ENCODE measurements at regions not wholly inside any gene's neighbourhood (a gene's known extent, or its start where the extent isn't known, plus 50 kb on each side); places are given as distances from the start of the nearest gene placed in this dataset.

- no peaks in the 10 kb centered on the region for H3K4me1 ChIP-seq
- H3K4me3 ChIP-seq (ENCODE audit: low read depth, low read length), result no peak overlapping the region
- intact Hi-C loops (cut with micrococcal nuclease; ENCODE audit: unreplicated experiment), result no loop called here
- Mint-ChIP-seq H3K9me3 (ENCODE audit: unreplicated experiment) (no peaks in the 10 kb centered on the region), H3K4me1 (ENCODE audit: low read depth, unreplicated experiment) (no peaks in the 10 kb centered on the region), H3K27ac (ENCODE audit: unreplicated experiment) (no peak overlapping the region), H3K27me3 (ENCODE audit: insufficient read depth, unreplicated experiment) (peaks cover 5% of the 10 kb centered on the region), H3K36me3 (ENCODE audit: insufficient read depth, unreplicated experiment) (no peaks in the 10 kb centered on the region), H3K4me3 (ENCODE audit: unreplicated experiment) (no peak overlapping the region)
- H3K36me3 ChIP-seq (ENCODE audit: control insufficient read depth, insufficient read depth, low read length), result no peaks in the 10 kb centered on the region
- ChIA-PET POLR2A (no interaction called here), CTCF (no interaction called here)
- DNase-seq, result no peak
- no peaks in the 10 kb centered on the region for H3K9me3 ChIP-seq
- no peaks in the 10 kb centered on the region for H3K27me3 ChIP-seq (replicated peaks; ENCODE audit: control insufficient read depth, insufficient read depth, low read length)
- no peak for TF ChIP-seq CTCF (IDR thresholded peaks at IDR 0.05; ENCODE audit: insufficient read depth in 1 of 2, low read depth in 1 of 2, low read length in 1 of 2, severe bottlenecking in 1 of 2, unreplicated experiment in 1 of 2)
- no TSS peak for BruUV-seq (replicated peaks)
These were observed 630.8 kb upstream of the KIF2B start for GRCh38 chr17:53191878-53192277.

- Histone ChIP-seq H3K4me3 (ENCODE audit: low read depth, low read length) (no peak overlapping the region), H3K9me3 (peaks cover 4% of the 10 kb centered on the region; the same call in 1 of the 2 replicates)
- CTCF ChIA-PET, result no interaction called here
These were observed 636.7 kb upstream of the KIF2B start for GRCh38 chr17:53186001-53186400.

GRCh38 chr17:53176629-53177028 is 646.1 kb upstream of the KIF2B start:
- DNase-seq, result no peak
- Mint-ChIP-seq H3K4me1 (ENCODE audit: low read depth, unreplicated experiment) (no peaks in the 10 kb centered on the region), H3K9me3 (ENCODE audit: unreplicated experiment) (peaks cover 17% of the 10 kb centered on the region), H3K36me3 (ENCODE audit: insufficient read depth, unreplicated experiment) (no peaks in the 10 kb centered on the region), H3K4me3 (ENCODE audit: unreplicated experiment) (no peak overlapping the region), H3K27me3 (ENCODE audit: insufficient read depth, unreplicated experiment) (peaks cover 11% of the 10 kb centered on the region), H3K27ac (ENCODE audit: unreplicated experiment) (no peak overlapping the region)
- Histone ChIP-seq H3K27me3 (replicated peaks; ENCODE audit: control insufficient read depth, insufficient read depth, low read length) (no peaks in the 10 kb centered on the region), H3K4me3 (ENCODE audit: low read depth, low read length) (no peak overlapping the region), H3K36me3 (ENCODE audit: control insufficient read depth, insufficient read depth, low read length) (no peaks in the 10 kb centered on the region), H3K4me1 (no peaks in the 10 kb centered on the region), H3K9me3 (peaks cover 8% of the 10 kb centered on the region)
- POLR2A ChIA-PET, result no interaction called here
- CTCF ChIA-PET, result no interaction called here
- intact Hi-C loops (cut with micrococcal nuclease; ENCODE audit: unreplicated experiment), result no loop called here
- no peak for TF ChIP-seq CTCF (IDR thresholded peaks at IDR 0.05; ENCODE audit: insufficient read depth in 1 of 2, low read depth in 1 of 2, low read length in 1 of 2, severe bottlenecking in 1 of 2, unreplicated experiment in 1 of 2)
- BruUV-seq (replicated peaks), result no TSS peak

More at GRCh38 chr17:53186001-53186400, 636.7 kb upstream of the KIF2B start:
- POLR2A ChIA-PET, result no interaction called here
- H3K4me1 ChIP-seq, result no peaks in the 10 kb centered on the region
- H3K27me3 ChIP-seq (replicated peaks; ENCODE audit: control insufficient read depth, insufficient read depth, low read length), result no peaks in the 10 kb centered on the region
- no peaks in the 10 kb centered on the region for H3K4me1 Mint-ChIP-seq (ENCODE audit: low read depth, unreplicated experiment)
- peak in 1 of 2 experiments; percentile 36 for TF ChIP-seq CTCF (IDR thresholded peaks at IDR 0.05; ENCODE audit: insufficient read depth in 1 of 2, low read depth in 1 of 2, low read length in 1 of 2, severe bottlenecking in 1 of 2, unreplicated experiment in 1 of 2)
- H3K27ac Mint-ChIP-seq (ENCODE audit: unreplicated experiment), result no peak overlapping the region
- BruUV-seq (replicated peaks), result no TSS peak
- H3K36me3 ChIP-seq (ENCODE audit: control insufficient read depth, insufficient read depth, low read length), result no peaks in the 10 kb centered on the region
- H3K36me3 Mint-ChIP-seq (ENCODE audit: insufficient read depth, unreplicated experiment), result no peaks in the 10 kb centered on the region
- peaks cover 13% of the 10 kb centered on the region for H3K9me3 Mint-ChIP-seq (ENCODE audit: unreplicated experiment)
- intact Hi-C loops (cut with micrococcal nuclease; ENCODE audit: unreplicated experiment), result loop anchor here (1.0 kb wide), 1 partner anchor 154 kb away; no protein-coding TSS in a partner anchor
- no peak overlapping the region for H3K4me3 Mint-ChIP-seq (ENCODE audit: unreplicated experiment)
- H3K27me3 Mint-ChIP-seq (ENCODE audit: insufficient read depth, unreplicated experiment), result peaks cover 10% of the 10 kb centered on the region
- DNase-seq, result peak in 1 of 2 experiments; percentile 9

Measured in Caco-2 (cell line).